ENCODE measurements at regions not wholly inside any gene's neighbourhood (a gene's known extent, or its start where the extent isn't known, plus 50 kb on each side); places are given as distances from the start of the nearest gene placed in this dataset.

GRCh38 chr2:118325321-118325955 is 237.2 kb downstream of the INSIG2 start:
- no peak overlapping the region for H2AFZ ChIP-seq (ENCODE audit: low read depth, low read length)
- H3K4me2 ChIP-seq (ENCODE audit: low read length): no peak overlapping the region

GRCh38 chr2:118322406-118322805 is 234.1 kb downstream of the INSIG2 start:
- no peaks in the 10 kb centered on the region for H3F3A ChIP-seq (ENCODE audit: insufficient read depth, low read length, poor library complexity, severe bottlenecking)
- no peaks in the 10 kb centered on the region for H4K20me1 ChIP-seq (ENCODE audit: insufficient read depth)
- no peak overlapping the region for H3K9ac ChIP-seq (ENCODE audit: low read length)
- H3K9me2 ChIP-seq (ENCODE audit: insufficient read depth, low read length): no peaks in the 10 kb centered on the region
- H2AFZ ChIP-seq (ENCODE audit: low read depth, low read length): no peak overlapping the region
- H3K27ac ChIP-seq (ENCODE audit: low read length): no peak overlapping the region
- H3K4me3 ChIP-seq (ENCODE audit: low read length): no peak overlapping the region
- no peaks in the 10 kb centered on the region for H3K79me2 ChIP-seq (replicated peaks; ENCODE audit: insufficient read depth, low read length)
- H3K27me3 ChIP-seq (ENCODE audit: insufficient read depth, low read depth, low read length): no peaks in the 10 kb centered on the region
- H3K9me3 ChIP-seq (ENCODE audit: low read length): no peaks in the 10 kb centered on the region
- H3K36me3 ChIP-seq (ENCODE audit: insufficient read depth, low read length): no peaks in the 10 kb centered on the region
- TF ChIP-seq MXI1 (conservative IDR thresholded peaks at IDR 0.05; ENCODE audit: poor library complexity, severe bottlenecking) (no peak), EZH2 (IDR thresholded peaks at IDR 0.05; ENCODE audit: borderline replicate concordance, insufficient read depth, low read length, poor library complexity, severe bottlenecking) (no peak)
- no peak overlapping the region for H3K4me2 ChIP-seq (ENCODE audit: low read length)

More at GRCh38 chr2:118325321-118325955, 237.2 kb downstream of the INSIG2 start:
- no peaks in the 10 kb centered on the region for H3K9me3 ChIP-seq (ENCODE audit: low read length)
- H3K79me2 ChIP-seq (replicated peaks; ENCODE audit: insufficient read depth, low read length): no peaks in the 10 kb centered on the region
- H3K27ac ChIP-seq (ENCODE audit: low read length): no peak overlapping the region
- H3F3A ChIP-seq (ENCODE audit: insufficient read depth, low read length, poor library complexity, severe bottlenecking): no peaks in the 10 kb centered on the region
- H3K36me3 ChIP-seq (ENCODE audit: insufficient read depth, low read length): no peaks in the 10 kb centered on the region
- H3K27me3 ChIP-seq (ENCODE audit: insufficient read depth, low read depth, low read length): no peaks in the 10 kb centered on the region
- H3K9ac ChIP-seq (ENCODE audit: low read length): no peak overlapping the region
- TF ChIP-seq SMC3 (conservative IDR thresholded peaks at IDR 0.05; ENCODE audit: poor library complexity): no peak
- no peak for TF ChIP-seq MXI1 (conservative IDR thresholded peaks at IDR 0.05; ENCODE audit: poor library complexity, severe bottlenecking)
- TF ChIP-seq EZH2 (IDR thresholded peaks at IDR 0.05; ENCODE audit: borderline replicate concordance, insufficient read depth, low read length, poor library complexity, severe bottlenecking): no peak
- no peak for TF ChIP-seq CTCF (IDR thresholded peaks at IDR 0.05; ENCODE audit: poor library complexity, severe bottlenecking)
- no peak for TF ChIP-seq RAD21 (conservative IDR thresholded peaks at IDR 0.05)
- TF ChIP-seq TAF1 (IDR thresholded peaks at IDR 0.05; ENCODE audit: low read depth): no peak
- no peak for TF ChIP-seq REST (IDR thresholded peaks at IDR 0.05; ENCODE audit: borderline replicate concordance)
- TF ChIP-seq POLR2AphosphoS5 (IDR thresholded peaks at IDR 0.05): no peak
- TF ChIP-seq EP300 (conservative IDR thresholded peaks at IDR 0.05; ENCODE audit: poor library complexity, severe bottlenecking): no peak
- no peak overlapping the region for H3K4me3 ChIP-seq (ENCODE audit: low read length)
- H3K9me2 ChIP-seq (ENCODE audit: insufficient read depth, low read length): no peaks in the 10 kb centered on the region
- H4K20me1 ChIP-seq (ENCODE audit: insufficient read depth): no peaks in the 10 kb centered on the region
